OCI-LY3 (cell line): ENCODE measurements at regions not wholly inside any gene's neighbourhood (a gene's known extent, or its start where the extent isn't known, plus 50 kb on each side); places are given as distances from the start of the nearest gene placed in this dataset.

ENCODE experiments used
- CTCF ChIP-seq: fragments of 200-600, 300-600 bp; sonication (generic); IDR thresholded peaks from 2 replicates; pipeline ENCODE4 v1.5.1; 2014; ENCODE audit warnings: antibody characterized with exemption, low read length, low read depth
- EZH2phosphoT487 ChIP-seq: fragments of 200-600 bp; shearing (Covaris generic); IDR thresholded peaks from 2 replicates; pipeline ENCODE4 v1.6.1; 2018; ENCODE audit warnings: antibody characterized with exemption, mixed run types, low read depth

GRCh38 chr18:24778810-24779418 lies 318.5 kb downstream of the HRH4 start:
- TF ChIP-seq CTCF (no peak), EZH2phosphoT487 (no peak)
